SKM-1 (cell line): ENCODE measurements at regions not wholly inside any gene's neighbourhood (a gene's known extent, or its start where the extent isn't known, plus 50 kb on each side); places are given as distances from the start of the nearest gene placed in this dataset.

Experiments
- DNase-seq: peaks from one replicate; lab custom pipeline; 2025; ENCODE audit not compliant: unreplicated experiment; lab: John Stamatoyannopoulos, UW

GRCh38 chrX:120021927-120022326 is 55.6 kb downstream of the RHOXF2B start:
- peak; percentile 49 for DNase-seq

- no peak for DNase-seq
Observed at GRCh38 chrX:120020305-120020704, 57.2 kb downstream of the RHOXF2B start.

- DNase-seq: no peak
Observed at GRCh38 chrX:120016068-120016441, 61.4 kb downstream of the RHOXF2B start.

GRCh38 chrX:120015145-120016067 is 62.1 kb downstream of the RHOXF2B start:
- peak; percentile 40 for DNase-seq

- DNase-seq: no peak
Observed at GRCh38 chrX:120014354-120015130, 62.9 kb downstream of the RHOXF2B start.

- DNase-seq: no peak
Observed at GRCh38 chrX:120001787-120002186, 58.2 kb upstream of the NKAP start.

- DNase-seq: no peak
Observed at GRCh38 chrX:120000490-120001246, 57.1 kb upstream of the NKAP start.

GRCh38 chrX:119999087-119999634 is 55.6 kb upstream of the NKAP start:
- no peak for DNase-seq

GRCh38 chrX:119997570-119997969 is 54.0 kb upstream of the NKAP start:
- DNase-seq: no peak

GRCh38 chrX:119996600-119997524 is 53.3 kb upstream of the NKAP start:
- no peak for DNase-seq

- DNase-seq: no peak
Observed at GRCh38 chrX:119996069-119996468, 52.5 kb upstream of the NKAP start.
